Peyer's patch (tissue), 4 donors: ENCODE measurements at regions not wholly inside any gene's neighbourhood (a gene's known extent, or its start where the extent isn't known, plus 50 kb on each side); places are given as distances from the start of the nearest gene placed in this dataset.

Experiments used
- CTCF ChIP-seq, 6 experiments: fragments of 450-650 bp in 4 of 6; fragments of 200-600 bp in 2 of 6; sonication (generic) in 1 of 6; IDR thresholded peaks; one replicate each; pipeline ENCODE4 v1.5.1; 2017 to 2019; ENCODE audit warnings: antibody characterized with exemption in 6 of 6, mild to moderate bottlenecking in 3 of 6, moderate library complexity in 1 of 6
- POLR2A ChIP-seq, 2 donors: fragments of 450-650 bp; IDR thresholded peaks; one replicate each; pipeline ENCODE4 v1.5.1; 2017; ENCODE audit warnings: antibody characterized with exemption in 2 of 2, mild to moderate bottlenecking in 2 of 2, moderate library complexity in 2 of 2

GRCh38 chr10:128612631-128613030 lies 486.4 kb upstream of the MKI67 start:
- no peak for TF ChIP-seq POLR2A (IDR thresholded peaks at IDR 0.05)
- TF ChIP-seq CTCF (IDR thresholded peaks at IDR 0.05) = no peak
